HEK293 (cell line): ENCODE measurements at regions not wholly inside any gene's neighbourhood (a gene's known extent, or its start where the extent isn't known, plus 50 kb on each side); places are given as distances from the start of the nearest gene placed in this dataset.

ENCODE experiments used
- CTCF ChIA-PET: fragments of 350-600 bp; formaldehyde crosslinking; extraction: SDS; loops from one replicate; lab custom pipeline; 2021; ENCODE audit warnings: antibody characterized with exemption; lab: Yijun Ruan, JAX
- POLR2A ChIA-PET: fragments of 300-600 bp; formaldehyde crosslinking; extraction: SDS; loops from one replicate; lab custom pipeline; 2020; ENCODE audit warnings: antibody characterized with exemption, inconsistent platforms; lab: Yijun Ruan, JAX
- H3K27ac ChIP-seq: fragments of 200-500 bp; sonication (Bioruptor generic); 2 replicates; pipeline ENCODE4 v1.5.1; 2014; ENCODE audit warnings: low read depth, low read length, control low read depth, inconsistent platforms; ENCODE audit errors: extremely low read depth
- H3K36me3 ChIP-seq, 2 experiments: fragments of 200-500 bp in 1 of 2; sonication (Bioruptor generic) in 1 of 2; 1 replicate in 1 of 2; 2 replicates in 1 of 2; pipeline ENCODE4 v1.5.1; 2014 to 2017; ENCODE audit warnings: inconsistent platforms in 2 of 2, low read length in 2 of 2; ENCODE audit not compliant: control insufficient read depth in 2 of 2, insufficient read depth in 1 of 2
- H3K4me1 ChIP-seq: fragments of 200-500 bp; sonication (Bioruptor generic); 2 replicates; pipeline ENCODE4 v1.5.1; 2014; ENCODE audit warnings: mild to moderate bottlenecking, low read length, inconsistent platforms; ENCODE audit not compliant: control insufficient read depth, insufficient read depth
- H3K4me3 ChIP-seq: 2 replicates; pipeline ENCODE4 v1.5.1; 2011; ENCODE audit warnings: low read depth, mild to moderate bottlenecking, control low read depth, low read length, moderate library complexity
- H3K9me3 ChIP-seq: fragments of 200-500 bp; sonication (Bioruptor generic); 2 replicates; pipeline ENCODE4 v1.5.1; 2014; ENCODE audit warnings: low read depth, low read length, inconsistent platforms; ENCODE audit not compliant: control insufficient read depth, insufficient read depth
- GLIS2 ChIP-seq: fragments of 450-650 bp; formaldehyde crosslinking; IDR thresholded peaks from 2 replicates; pipeline ENCODE4 v1.5.1; 2016; ENCODE audit warnings: missing biosample characterization, missing genetic modification characterization
- PATZ1 ChIP-seq: fragments of 450-650 bp; formaldehyde crosslinking; IDR thresholded peaks from 2 replicates; pipeline ENCODE4 v1.5.1; 2016; ENCODE audit warnings: missing biosample characterization, missing genetic modification characterization
- RBAK ChIP-seq: fragments of 450-650 bp; formaldehyde crosslinking; IDR thresholded peaks from 2 replicates; pipeline ENCODE4 v1.5.1; 2016; ENCODE audit warnings: missing biosample characterization, missing genetic modification characterization
- REPIN1 ChIP-seq: fragments of 450-650 bp; formaldehyde crosslinking; IDR thresholded peaks from 2 replicates; pipeline ENCODE4 v1.5.1; 2017; ENCODE audit warnings: missing biosample characterization, missing genetic modification characterization, low read depth
- ZBTB11 ChIP-seq: fragments of 450-650 bp; formaldehyde crosslinking; conservative IDR thresholded peaks from 2 replicates; pipeline ENCODE4 v1.5.1; 2016; ENCODE audit warnings: low read depth, missing biosample characterization, missing genetic modification characterization
- ZFHX2 ChIP-seq: fragments of 450-650 bp; formaldehyde crosslinking; conservative IDR thresholded peaks from 2 replicates; pipeline ENCODE4 v1.5.1; 2016; ENCODE audit warnings: missing biosample characterization, missing genetic modification characterization
- ZFP41 ChIP-seq: fragments of 450-650 bp; formaldehyde crosslinking; IDR thresholded peaks from 2 replicates; pipeline ENCODE4 v1.5.1; 2016; ENCODE audit warnings: missing biosample characterization, missing genetic modification characterization, borderline replicate concordance
- ZNF146 ChIP-seq: fragments of 450-650 bp; formaldehyde crosslinking; IDR thresholded peaks from 2 replicates; pipeline ENCODE4 v1.5.1; 2016; ENCODE audit warnings: missing biosample characterization, missing genetic modification characterization
- ZNF202 ChIP-seq: fragments of 450-650 bp; formaldehyde crosslinking; IDR thresholded peaks from 2 replicates; pipeline ENCODE4 v1.5.1; 2016; ENCODE audit warnings: missing biosample characterization, missing genetic modification characterization, borderline replicate concordance
- ZNF280C ChIP-seq: fragments of 450-650 bp; formaldehyde crosslinking; IDR thresholded peaks from 2 replicates; pipeline ENCODE4 v1.5.1; 2016; ENCODE audit warnings: missing biosample characterization, missing genetic modification characterization
- ZNF391 ChIP-seq: fragments of 450-650 bp; formaldehyde crosslinking; IDR thresholded peaks from 2 replicates; pipeline ENCODE4 v1.5.1; 2016; ENCODE audit warnings: low read depth, missing biosample characterization, missing genetic modification characterization, borderline replicate concordance
- ZNF510 ChIP-seq: fragments of 450-650 bp; formaldehyde crosslinking; IDR thresholded peaks from 2 replicates; pipeline ENCODE4 v1.5.1; 2018; ENCODE audit warnings: mild to moderate bottlenecking, missing genetic modification characterization, missing biosample characterization; ENCODE audit not compliant: insufficient replicate concordance
- ZNF621 ChIP-seq: fragments of 450-650 bp; formaldehyde crosslinking; IDR thresholded peaks from 2 replicates; pipeline ENCODE4 v1.5.1; 2017; ENCODE audit warnings: missing biosample characterization, missing genetic modification characterization
- ZNF623 ChIP-seq: fragments of 450-650 bp; formaldehyde crosslinking; IDR thresholded peaks from 2 replicates; pipeline ENCODE4 v1.5.1; 2016; ENCODE audit warnings: missing biosample characterization, missing genetic modification characterization
- ZNF701 ChIP-seq: fragments of 450-650 bp; formaldehyde crosslinking; IDR thresholded peaks from 2 replicates; pipeline ENCODE4 v1.5.1; 2016; ENCODE audit warnings: missing biosample characterization, missing genetic modification characterization
- ZNF768 ChIP-seq: fragments of 450-650 bp; formaldehyde crosslinking; IDR thresholded peaks from 2 replicates; pipeline ENCODE4 v1.5.1; 2018; ENCODE audit warnings: missing biosample characterization, mild to moderate bottlenecking, missing genetic modification characterization
- ZXDB ChIP-seq: fragments of 450-650 bp; formaldehyde crosslinking; IDR thresholded peaks from 2 replicates; pipeline ENCODE4 v1.5.1; 2016; ENCODE audit warnings: missing biosample characterization, missing genetic modification characterization
- TF ChIP-seq, protein P1 (sequence below): IDR thresholded peaks from 2 replicates; pipeline ENCODE4 v1.6.1; 2011; ENCODE audit warnings: mild to moderate bottlenecking, low read depth, low read length, borderline replicate concordance
- TF ChIP-seq, protein P2 (sequence below): fragments of 450-650 bp; formaldehyde crosslinking; IDR thresholded peaks from 2 replicates; pipeline ENCODE4 v1.5.1; 2016; ENCODE audit warnings: missing biosample characterization, missing genetic modification characterization, low read depth

- Histone ChIP-seq H3K27ac (no peak overlapping the region), H3K4me3 (no peak overlapping the region), H3K36me3 (no peaks in the 10 kb centered on the region), H3K9me3 (no peaks in the 10 kb centered on the region), H3K4me1 (no peaks in the 10 kb centered on the region)
- ChIA-PET POLR2A (no interaction called here), CTCF (interaction anchor here (1.3 kb wide), 1 partner anchor 8 kb away, joined by 4 read pairs; no protein-coding TSS in a partner anchor)
- no peak for TF ChIP-seq ZNF391 (tag by site-specific recombination)
- no peak for TF ChIP-seq REPIN1
- no peak for TF ChIP-seq ZXDB (tag by site-specific recombination)
- TF ChIP-seq ZNF623 (tag by site-specific recombination) = no peak
- TF ChIP-seq, protein P1, sequence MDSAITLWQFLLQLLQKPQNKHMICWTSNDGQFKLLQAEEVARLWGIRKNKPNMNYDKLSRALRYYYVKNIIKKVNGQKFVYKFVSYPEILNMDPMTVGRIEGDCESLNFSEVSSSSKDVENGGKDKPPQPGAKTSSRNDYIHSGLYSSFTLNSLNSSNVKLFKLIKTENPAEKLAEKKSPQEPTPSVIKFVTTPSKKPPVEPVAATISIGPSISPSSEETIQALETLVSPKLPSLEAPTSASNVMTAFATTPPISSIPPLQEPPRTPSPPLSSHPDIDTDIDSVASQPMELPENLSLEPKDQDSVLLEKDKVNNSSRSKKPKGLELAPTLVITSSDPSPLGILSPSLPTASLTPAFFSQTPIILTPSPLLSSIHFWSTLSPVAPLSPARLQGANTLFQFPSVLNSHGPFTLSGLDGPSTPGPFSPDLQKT = no peak
- TF ChIP-seq, protein P2, sequence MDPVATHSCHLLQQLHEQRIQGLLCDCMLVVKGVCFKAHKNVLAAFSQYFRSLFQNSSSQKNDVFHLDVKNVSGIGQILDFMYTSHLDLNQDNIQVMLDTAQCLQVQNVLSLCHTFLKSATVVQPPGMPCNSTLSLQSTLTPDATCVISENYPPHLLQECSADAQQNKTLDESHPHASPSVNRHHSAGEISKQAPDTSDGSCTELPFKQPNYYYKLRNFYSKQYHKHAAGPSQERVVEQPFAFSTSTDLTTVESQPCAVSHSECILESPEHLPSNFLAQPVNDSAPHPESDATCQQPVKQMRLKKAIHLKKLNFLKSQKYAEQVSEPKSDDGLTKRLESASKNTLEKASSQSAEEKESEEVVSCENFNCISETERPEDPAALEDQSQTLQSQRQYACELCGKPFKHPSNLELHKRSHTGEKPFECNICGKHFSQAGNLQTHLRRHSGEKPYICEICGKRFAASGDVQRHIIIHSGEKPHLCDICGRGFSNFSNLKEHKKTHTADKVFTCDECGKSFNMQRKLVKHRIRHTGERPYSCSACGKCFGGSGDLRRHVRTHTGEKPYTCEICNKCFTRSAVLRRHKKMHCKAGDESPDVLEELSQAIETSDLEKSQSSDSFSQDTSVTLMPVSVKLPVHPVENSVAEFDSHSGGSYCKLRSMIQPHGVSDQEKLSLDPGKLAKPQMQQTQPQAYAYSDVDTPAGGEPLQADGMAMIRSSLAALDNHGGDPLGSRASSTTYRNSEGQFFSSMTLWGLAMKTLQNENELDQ (tag by site-specific recombination) = no peak
- no peak for TF ChIP-seq ZNF280C
- TF ChIP-seq ZNF621 (tag by site-specific recombination) = no peak
- TF ChIP-seq ZNF202 = no peak
- TF ChIP-seq GLIS2 (tag by site-specific recombination) = no peak
These were observed 50.7 kb upstream of the TNFRSF21 start for GRCh38 chr6:47360388-47360787.

DNA sequence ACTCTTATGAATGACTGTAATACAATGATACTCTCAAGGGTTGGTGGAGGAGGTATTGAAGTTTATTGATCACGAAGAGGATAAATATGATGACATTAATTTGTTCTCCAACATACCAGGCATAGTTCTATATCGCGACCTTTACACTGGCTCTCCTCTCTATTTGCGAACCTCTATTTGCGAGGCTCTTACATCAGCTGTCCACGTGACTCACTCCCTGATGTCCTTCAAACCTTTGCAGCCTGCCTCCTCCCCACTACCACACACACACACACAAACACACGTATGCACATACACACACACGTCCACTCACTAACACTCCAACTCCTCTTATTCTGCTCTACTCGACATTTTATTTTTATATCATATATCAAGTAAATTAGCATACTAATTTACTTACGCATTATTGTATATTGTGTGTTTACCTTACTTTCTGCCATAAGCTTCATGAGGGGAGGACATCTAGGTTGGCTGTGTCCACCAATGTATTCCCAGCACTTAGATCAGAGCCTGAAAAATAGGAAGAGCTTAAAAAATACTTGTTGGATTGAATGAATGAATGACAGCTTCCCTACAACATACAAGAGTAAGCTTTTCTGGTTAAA is 53.3 kb upstream of the TNFRSF21 start:
- TF ChIP-seq ZNF146 (tag by site-specific recombination) (no peak), ZNF510 (tag by site-specific recombination) (no peak)
- Histone ChIP-seq H3K9me3 (no peaks in the 10 kb centered on the region), H3K36me3 (no peaks in the 10 kb centered on the region), H3K4me3 (no peak overlapping the region), H3K4me1 (no peaks in the 10 kb centered on the region), H3K27ac (no peak overlapping the region)
- POLR2A ChIA-PET = no interaction called here
- CTCF ChIA-PET = interaction anchor here (1.2 kb wide), 1 partner anchor 13 kb away, joined by 3 read pairs; no protein-coding TSS in a partner anchor

DNA sequence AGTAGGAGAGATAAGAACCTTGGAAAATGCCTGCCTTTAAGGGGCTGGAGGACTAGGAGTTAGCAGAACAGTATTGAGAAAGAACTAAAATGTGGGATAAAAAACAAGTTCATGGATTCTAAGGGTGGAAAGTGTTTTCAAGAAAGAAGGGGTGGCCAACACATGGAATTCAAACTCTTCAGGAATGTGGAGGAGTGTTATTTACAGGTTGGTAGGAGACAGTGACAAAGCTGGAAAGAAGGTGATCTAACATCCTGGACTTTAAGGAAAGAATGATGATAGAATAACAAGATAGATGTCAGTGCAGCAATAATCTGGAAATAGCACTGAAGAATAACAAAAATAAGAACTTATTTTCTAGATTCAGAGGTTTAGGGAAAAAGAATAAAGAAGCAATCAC is 54.0 kb upstream of the TNFRSF21 start:
- H3K36me3 ChIP-seq = no peaks in the 10 kb centered on the region
- no peaks in the 10 kb centered on the region for H3K4me1 ChIP-seq
- no peak overlapping the region for H3K4me3 ChIP-seq
- no peaks in the 10 kb centered on the region for H3K9me3 ChIP-seq
- H3K27ac ChIP-seq = no peak overlapping the region
- ChIA-PET POLR2A (no interaction called here), CTCF (no interaction called here)
- TF ChIP-seq ZBTB11 (tag by site-specific recombination) (no peak), RBAK (no peak), ZNF768 (tag by site-specific recombination) (no peak), ZNF701 (tag by site-specific recombination) (no peak), ZFP41 (tag by site-specific recombination) (no peak), PATZ1 (tag by site-specific recombination) (no peak), ZFHX2 (tag by site-specific recombination) (no peak)
